Keratinocyte (primary cell): ENCODE measurements at regions not wholly inside any gene's neighbourhood (a gene's known extent, or its start where the extent isn't known, plus 50 kb on each side); places are given as distances from the start of the nearest gene placed in this dataset.
A peak's percentile ranks its signal among the peaks of the same experiment; 100 is the strongest.

ENCODE experiments used
- DNase-seq: peaks from one replicate; pipeline ENCODE4 v3.0.0-alpha.2; 2011; ENCODE audit warnings: low read depth, missing footprints, low spot score
- FAIRE-seq: peaks from 2 replicates; lab custom pipeline; 2011; peaks lifted over from hg19 to GRCh38; lab: Jason Lieb, UNC
- H2AFZ ChIP-seq: 2 replicates; pipeline ENCODE4 v1.6.0; 2012; ENCODE audit warnings: low read length, control low read depth, inconsistent platforms; ENCODE audit not compliant: control insufficient read depth
- H3K27ac ChIP-seq: 2 replicates; pipeline ENCODE4 v1.5.1; 2011; ENCODE audit warnings: low read length; ENCODE audit not compliant: control insufficient read depth, insufficient read depth
- H3K27me3 ChIP-seq: 3 replicates; pipeline ENCODE4 v1.6.0; 2011; ENCODE audit warnings: low read length; ENCODE audit not compliant: control insufficient read depth, insufficient read depth; ENCODE audit errors: extremely low read depth
- H3K36me3 ChIP-seq, 2 experiments: 2 replicates in 1 of 2; 3 replicates in 1 of 2; pipeline ENCODE4 v1.5.1; 2011; ENCODE audit warnings: low read length in 2 of 2, mild to moderate bottlenecking in 1 of 2; ENCODE audit not compliant: control insufficient read depth in 2 of 2, insufficient read depth in 2 of 2; ENCODE audit errors: extremely low read depth in 1 of 2
- H3K4me1 ChIP-seq: 3 replicates; pipeline ENCODE4 v1.5.1; 2011; ENCODE audit warnings: low read length; ENCODE audit not compliant: control insufficient read depth, insufficient read depth; ENCODE audit errors: extremely low read depth
- H3K4me2 ChIP-seq: 3 replicates; pipeline ENCODE4 v1.6.0; 2011; ENCODE audit warnings: low read depth, low read length; ENCODE audit not compliant: control insufficient read depth, insufficient read depth; ENCODE audit errors: extremely low read depth
- H3K4me3 ChIP-seq, 3 experiments: fragments of 200-600 bp in 1 of 3; sonication (generic) in 1 of 3; 2 replicates in 2 of 3; 3 replicates in 1 of 3; pipeline ENCODE4 v1.5.1; 2011 to 2016; ENCODE audit warnings: low read length in 3 of 3, mild to moderate bottlenecking in 3 of 3, control low read depth in 2 of 3, inconsistent platforms in 1 of 3, low read depth in 1 of 3, mixed read lengths in 1 of 3, mixed run types in 1 of 3, moderate library complexity in 1 of 3; ENCODE audit not compliant: control insufficient read depth in 2 of 3, insufficient read depth in 2 of 3; ENCODE audit errors: extremely low read depth in 1 of 3
- H3K79me2 ChIP-seq: 2 replicates; pipeline ENCODE4 v1.6.0; 2012; ENCODE audit warnings: low read length; ENCODE audit not compliant: control insufficient read depth, insufficient read depth
- H3K9ac ChIP-seq: 3 replicates; pipeline ENCODE4 v1.6.0; 2011; ENCODE audit warnings: low read length; ENCODE audit not compliant: control insufficient read depth, insufficient read depth; ENCODE audit errors: extremely low read depth
- H3K9me1 ChIP-seq: 3 replicates; pipeline ENCODE4 v1.6.0; 2011; ENCODE audit warnings: low read length; ENCODE audit not compliant: control insufficient read depth, insufficient read depth; ENCODE audit errors: extremely low read depth
- H3K9me3 ChIP-seq: 2 replicates; pipeline ENCODE4 v1.5.1; 2012; ENCODE audit warnings: low read depth, low read length; ENCODE audit not compliant: control insufficient read depth
- H4K20me1 ChIP-seq: 3 replicates; pipeline ENCODE4 v1.6.0; 2011; ENCODE audit warnings: low read length; ENCODE audit not compliant: control insufficient read depth, insufficient read depth; ENCODE audit errors: extremely low read depth
- EZH2 ChIP-seq: IDR thresholded peaks from one replicate; pipeline ENCODE4 v1.6.1; 2012; ENCODE audit warnings: inconsistent platforms, mild to moderate bottlenecking, low read length, moderate library complexity
- dilution Hi-C: fragments of 300-500 bp; cut with MboI; formaldehyde crosslinking; loops from one replicate; pipeline ENCODE4 v1.7.0; 2020; ENCODE audit warnings: low sequenced_read_pairs; ENCODE audit not compliant: extremely low pct_ligation_motif_present
- TF ChIP-seq, protein P1 (sequence below), 3 experiments: IDR thresholded peaks in 1 of 3; conservative IDR thresholded peaks in 1 of 3; optimal IDR thresholded peaks in 1 of 3; 2 replicates in 2 of 3; 3 replicates in 1 of 3; pipeline versions ENCODE3 to v1.5.1; 2011; ENCODE audit warnings: low read length in 3 of 3, mild to moderate bottlenecking in 3 of 3, moderate library complexity in 2 of 3, control low read depth in 1 of 3, inconsistent platforms in 1 of 3; ENCODE audit not compliant: insufficient read depth in 2 of 3; ENCODE audit errors: extremely low read depth in 1 of 3

- FAIRE-seq = no peak
- dilution Hi-C loops = no loop called here
- no peak for DNase-seq
Observed at GRCh38 chr3:124584552-124585391, 145.5 kb upstream of the UMPS start.

DNA sequence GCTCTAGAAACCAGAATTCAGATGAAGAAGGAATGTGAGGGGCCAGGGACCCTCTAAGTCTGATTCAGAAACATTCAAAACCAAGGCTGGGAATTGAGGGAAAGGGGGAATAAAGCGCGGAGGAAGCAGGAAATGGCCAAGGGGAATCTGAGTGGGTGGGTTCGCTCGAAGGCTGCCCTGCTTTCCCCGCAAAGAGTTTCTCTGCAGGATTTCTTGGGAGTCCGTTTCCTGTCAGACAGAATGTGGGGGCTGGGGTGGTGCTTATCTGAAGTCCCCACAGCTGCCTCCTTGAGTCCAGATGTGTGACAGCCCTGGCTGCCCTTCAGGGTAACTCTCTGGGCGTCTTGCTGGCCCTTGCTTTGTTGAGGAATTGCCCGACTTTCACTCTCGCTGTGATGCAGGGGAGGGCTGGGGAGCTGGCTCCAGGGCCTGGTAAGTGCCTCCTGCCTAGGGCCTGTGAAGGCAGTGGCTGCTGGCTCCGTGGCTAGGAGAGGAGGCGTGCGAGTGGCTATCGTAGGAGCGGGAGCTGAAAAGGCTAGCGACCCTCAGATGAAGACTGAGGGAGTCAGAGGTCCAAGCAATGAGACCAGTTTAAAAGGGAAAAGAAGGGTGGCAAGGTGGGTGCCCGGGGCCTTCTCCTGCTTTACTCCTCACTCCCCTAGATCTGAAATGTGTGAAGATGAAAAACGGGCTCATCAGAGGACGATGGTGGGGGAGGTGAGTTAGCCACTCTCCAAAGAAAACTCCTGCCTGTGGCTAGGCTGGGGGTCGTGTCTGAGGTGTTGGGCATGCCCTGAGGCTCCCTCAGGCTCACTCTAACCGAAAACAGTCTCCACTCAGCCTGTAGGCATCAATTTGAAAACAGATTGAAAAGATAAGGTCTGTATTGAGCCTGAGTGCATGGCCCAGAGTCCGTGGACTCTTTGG, 143.9 kb upstream of the UMPS start:
- dilution Hi-C loops = no loop called here
- Histone ChIP-seq H3K27ac (no peak overlapping the region), H3K9me3 (no peaks in the 10 kb centered on the region), H3K79me2 (no peaks in the 10 kb centered on the region), H3K4me3 (no peak overlapping the region), H4K20me1 (no peaks in the 10 kb centered on the region), H3K27me3 (peaks cover 32% of the 10 kb centered on the region), H3K9ac (no peak overlapping the region), H3K9me1 (no peaks in the 10 kb centered on the region), H3K4me1 (peaks cover 5% of the 10 kb centered on the region), H3K4me2 (no peak overlapping the region), H3K36me3 (no peaks in the 10 kb centered on the region), H2AFZ (no peak overlapping the region)
- DNase-seq (no peak), FAIRE-seq (no peak)
- no peak for TF ChIP-seq EZH2
- TF ChIP-seq, protein P1, sequence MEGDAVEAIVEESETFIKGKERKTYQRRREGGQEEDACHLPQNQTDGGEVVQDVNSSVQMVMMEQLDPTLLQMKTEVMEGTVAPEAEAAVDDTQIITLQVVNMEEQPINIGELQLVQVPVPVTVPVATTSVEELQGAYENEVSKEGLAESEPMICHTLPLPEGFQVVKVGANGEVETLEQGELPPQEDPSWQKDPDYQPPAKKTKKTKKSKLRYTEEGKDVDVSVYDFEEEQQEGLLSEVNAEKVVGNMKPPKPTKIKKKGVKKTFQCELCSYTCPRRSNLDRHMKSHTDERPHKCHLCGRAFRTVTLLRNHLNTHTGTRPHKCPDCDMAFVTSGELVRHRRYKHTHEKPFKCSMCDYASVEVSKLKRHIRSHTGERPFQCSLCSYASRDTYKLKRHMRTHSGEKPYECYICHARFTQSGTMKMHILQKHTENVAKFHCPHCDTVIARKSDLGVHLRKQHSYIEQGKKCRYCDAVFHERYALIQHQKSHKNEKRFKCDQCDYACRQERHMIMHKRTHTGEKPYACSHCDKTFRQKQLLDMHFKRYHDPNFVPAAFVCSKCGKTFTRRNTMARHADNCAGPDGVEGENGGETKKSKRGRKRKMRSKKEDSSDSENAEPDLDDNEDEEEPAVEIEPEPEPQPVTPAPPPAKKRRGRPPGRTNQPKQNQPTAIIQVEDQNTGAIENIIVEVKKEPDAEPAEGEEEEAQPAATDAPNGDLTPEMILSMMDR (optimal IDR thresholded peaks at IDR 0.05 in 1 of 3, IDR thresholded peaks at IDR 0.05 in 1 of 3, conservative IDR thresholded peaks at IDR 0.05 in 1 of 3; ENCODE audit: extremely low read depth in 1 of 3, insufficient read depth in 2 of 3, low read length in 3 of 3) = no peak

More at GRCh38 chr3:124584552-124585391, 145.5 kb upstream of the UMPS start:
- no peak overlapping the region for H3K27ac ChIP-seq
- H2AFZ ChIP-seq = peak overlapping the region; percentile 77
- no peaks in the 10 kb centered on the region for H3K9me1 ChIP-seq
- H3K4me2 ChIP-seq = peak overlapping the region; percentile 80
- H3K9ac ChIP-seq = no peak overlapping the region
- H3K27me3 ChIP-seq = peaks cover 32% of the 10 kb centered on the region
- TF ChIP-seq EZH2 = peak; percentile 65
- TF ChIP-seq, protein P1 (optimal IDR thresholded peaks at IDR 0.05 in 1 of 3, IDR thresholded peaks at IDR 0.05 in 1 of 3, conservative IDR thresholded peaks at IDR 0.05 in 1 of 3; ENCODE audit: extremely low read depth in 1 of 3, insufficient read depth in 2 of 3, low read length in 3 of 3) = no peak
- H3K4me3 ChIP-seq = peak overlapping the region; percentile 42 to 60 (median 58)
- no peaks in the 10 kb centered on the region for H3K9me3 ChIP-seq
- no peaks in the 10 kb centered on the region for H3K36me3 ChIP-seq
- H3K4me1 ChIP-seq = peaks cover 5% of the 10 kb centered on the region
- no peaks in the 10 kb centered on the region for H3K79me2 ChIP-seq
- H4K20me1 ChIP-seq = no peaks in the 10 kb centered on the region
